ENCODE measurements at regions not wholly inside any gene's neighbourhood (a gene's known extent, or its start where the extent isn't known, plus 50 kb on each side); places are given as distances from the start of the nearest gene placed in this dataset.
A peak's percentile ranks its signal among the peaks of the same experiment; 100 is the strongest.

GRCh38 chr12:16949871-16950667 lies 344.1 kb upstream of the LMO3 start:
- POLR2A ChIA-PET, result no interaction called here
- H3K4me1 Mint-ChIP-seq, result peaks cover 17% of the 10 kb centered on the region
- no peak overlapping the region for H3K4me3 Mint-ChIP-seq
- H3K27me3 Mint-ChIP-seq (ENCODE audit: low read depth), result no peaks in the 10 kb centered on the region
- no peak for TF ChIP-seq NFYB (CRISPR knock-in tag; conservative IDR thresholded peaks at IDR 0.05; ENCODE audit: low read depth)
- TF ChIP-seq FOXP1 (CRISPR knock-in tag; IDR thresholded peaks at IDR 0.05; ENCODE audit: borderline replicate concordance), result no peak
- TF ChIP-seq ETV6 (CRISPR knock-in tag; IDR thresholded peaks at IDR 0.05), result no peak
- no peak for TF ChIP-seq TP53 (CRISPR knock-in tag; IDR thresholded peaks at IDR 0.05)
- TF ChIP-seq HMGXB4 (CRISPR knock-in tag; IDR thresholded peaks at IDR 0.05), result no peak
- TF ChIP-seq PRDM15 (CRISPR knock-in tag; IDR thresholded peaks at IDR 0.05), result no peak
- TF ChIP-seq E2F4 (CRISPR knock-in tag; IDR thresholded peaks at IDR 0.05; ENCODE audit: borderline replicate concordance, low read depth), result no peak
- no peak for TF ChIP-seq GTF2I (CRISPR knock-in tag; conservative IDR thresholded peaks at IDR 0.05)
- no peak for TF ChIP-seq ATF3 (CRISPR knock-in tag; conservative IDR thresholded peaks at IDR 0.05)
- no peak for TF ChIP-seq ZNF219 (CRISPR knock-in tag; IDR thresholded peaks at IDR 0.05; ENCODE audit: borderline replicate concordance)
- TF ChIP-seq ZNF416 (CRISPR knock-in tag; IDR thresholded peaks at IDR 0.05), result no peak
- TF ChIP-seq FOXJ3 (CRISPR knock-in tag; IDR thresholded peaks at IDR 0.05; ENCODE audit: borderline replicate concordance), result no peak
- no peak for TF ChIP-seq MAX (CRISPR knock-in tag; IDR thresholded peaks at IDR 0.05)
- no peak for TF ChIP-seq E2F1 (CRISPR knock-in tag; IDR thresholded peaks at IDR 0.05)
- H3K9me3 Mint-ChIP-seq, result no peaks in the 10 kb centered on the region
- no peak overlapping the region for H3K27ac Mint-ChIP-seq
- no peaks in the 10 kb centered on the region for H3K36me3 Mint-ChIP-seq
- CTCF ChIA-PET, result interaction anchor here (0.7 to 2.1 kb wide), 7 partner anchors 10 to 578 kb away, joined by 3 to 26 read pairs (median 3); no protein-coding TSS in a partner anchor
- DNase-seq (ENCODE audit: low spot score) (peak; percentile 21), ATAC-seq (peak; percentile 96)

GRCh38 chr12:16949371-16949770 lies 343.4 kb upstream of the LMO3 start:
- Mint-ChIP-seq H3K4me3 (no peak overlapping the region), H3K9me3 (no peaks in the 10 kb centered on the region), H3K27me3 (ENCODE audit: low read depth) (no peaks in the 10 kb centered on the region), H3K36me3 (no peaks in the 10 kb centered on the region), H3K27ac (no peak overlapping the region), H3K4me1 (peaks cover 17% of the 10 kb centered on the region)
- ChIA-PET POLR2A (no interaction called here), CTCF (interaction anchor here (1.1 to 2.1 kb wide), 4 partner anchors 10 to 563 kb away, joined by 3 to 26 read pairs (median 6); no protein-coding TSS in a partner anchor)
- no peak for DNase-seq (ENCODE audit: low spot score)
- ATAC-seq, result no peak
- no peak for TF ChIP-seq CREB1 (CRISPR knock-in tag; IDR thresholded peaks at IDR 0.05)
- no peak for TF ChIP-seq TEAD4 (CRISPR knock-in tag; IDR thresholded peaks at IDR 0.05)
- TF ChIP-seq NFYB (CRISPR knock-in tag; conservative IDR thresholded peaks at IDR 0.05; ENCODE audit: low read depth), result no peak
- no peak for TF ChIP-seq NR1H2 (CRISPR knock-in tag; IDR thresholded peaks at IDR 0.05)
- TF ChIP-seq MYBL2 (CRISPR knock-in tag; IDR thresholded peaks at IDR 0.05), result no peak
- no peak for TF ChIP-seq ARID4B (CRISPR knock-in tag; IDR thresholded peaks at IDR 0.05; ENCODE audit: borderline replicate concordance)
- no peak for TF ChIP-seq MAX (CRISPR knock-in tag; IDR thresholded peaks at IDR 0.05)
